NOMO-1 treated with dmso at 0.1 percent for 144 hours (cell line): ENCODE measurements at regions not wholly inside any gene's neighbourhood (a gene's known extent, or its start where the extent isn't known, plus 50 kb on each side); places are given as distances from the start of the nearest gene placed in this dataset.

Experiments
- DNase-seq: peaks from one replicate; lab custom pipeline; 2025; ENCODE audit not compliant: unreplicated experiment; lab: John Stamatoyannopoulos, UW

DNA sequence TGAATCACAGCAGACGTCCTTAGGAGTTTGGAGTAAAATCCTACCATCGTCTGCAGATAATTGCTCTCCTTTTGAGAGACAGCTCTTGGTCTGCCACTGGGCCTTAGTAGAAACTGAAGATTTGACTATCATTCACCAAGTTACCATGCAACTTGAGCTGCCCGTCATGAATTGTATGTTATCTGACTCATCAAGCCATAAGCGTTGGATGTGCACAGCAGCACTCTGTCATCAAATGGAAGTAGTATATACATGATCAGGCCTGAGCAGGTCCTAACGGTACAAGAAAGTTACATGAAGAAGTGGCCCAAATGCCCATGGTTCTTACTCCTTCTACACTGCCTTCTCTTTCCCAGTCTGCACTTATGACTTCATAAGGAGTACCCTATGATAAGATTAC, 317.8 kb downstream of the GPATCH2 start:
- DNase-seq: no peak

GRCh38 chr1:217311766-217312165, 319.1 kb downstream of the GPATCH2 start:
- DNase-seq: no peak

DNA sequence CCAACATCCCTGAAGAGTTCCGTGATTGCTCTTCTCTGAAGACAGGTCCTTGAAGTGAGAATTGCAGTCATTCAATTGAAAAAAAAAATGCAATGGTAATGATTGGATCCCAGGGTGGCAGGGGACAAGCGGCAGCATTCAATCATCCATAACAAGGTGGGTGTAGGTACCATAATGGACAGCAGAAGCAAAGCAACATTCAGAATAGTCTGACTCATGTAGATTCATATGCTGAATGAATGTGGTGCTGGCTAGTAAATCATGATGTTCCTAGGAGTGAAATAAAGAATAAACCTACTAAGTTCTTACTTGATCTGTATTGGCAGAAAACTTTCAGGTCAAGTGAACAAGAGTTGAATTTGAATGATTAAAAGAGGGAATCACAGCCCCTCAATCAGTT, 319.6 kb downstream of the GPATCH2 start:
- no peak for DNase-seq

- DNase-seq: no peak
These were observed 349.6 kb downstream of the GPATCH2 start for GRCh38 chr1:217281332-217281731.

DNA sequence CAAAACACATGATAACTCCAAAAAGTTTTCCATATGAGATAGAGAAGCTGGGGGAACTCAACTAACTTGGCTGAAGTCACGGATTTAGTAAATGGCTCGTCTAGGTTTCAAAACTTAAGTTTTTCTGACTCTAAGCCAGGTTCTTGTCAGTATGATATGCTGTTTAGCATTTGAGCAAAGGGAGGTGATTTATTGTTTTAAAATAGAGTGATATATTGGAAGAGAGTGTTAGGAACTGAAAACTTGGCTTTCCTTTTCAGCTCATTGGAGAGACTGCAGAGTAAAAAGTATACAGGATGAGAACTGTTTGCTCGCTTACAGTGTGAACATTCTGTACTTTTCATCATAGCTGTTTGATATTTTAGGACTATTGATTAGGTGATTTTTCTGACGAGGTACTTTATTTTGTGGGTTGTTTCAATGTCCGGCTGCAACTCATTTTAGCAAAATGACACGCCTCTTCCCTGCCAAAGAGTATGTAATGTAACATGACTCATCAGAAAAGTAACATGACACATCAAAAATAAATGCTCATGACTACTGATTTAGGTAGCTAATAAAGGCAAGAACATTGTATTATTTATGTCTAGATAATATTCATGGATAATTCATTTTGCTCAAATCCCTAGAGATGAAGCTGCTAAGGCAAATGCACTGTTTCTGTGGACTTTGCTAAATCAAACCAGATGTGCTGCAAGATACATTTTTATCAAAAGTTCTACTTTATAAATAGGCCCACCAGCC, 355.1 kb downstream of the GPATCH2 start:
- no peak for DNase-seq

- DNase-seq: no peak
These were observed 355.8 kb downstream of the GPATCH2 start for GRCh38 chr1:217274927-217275654.

DNA sequence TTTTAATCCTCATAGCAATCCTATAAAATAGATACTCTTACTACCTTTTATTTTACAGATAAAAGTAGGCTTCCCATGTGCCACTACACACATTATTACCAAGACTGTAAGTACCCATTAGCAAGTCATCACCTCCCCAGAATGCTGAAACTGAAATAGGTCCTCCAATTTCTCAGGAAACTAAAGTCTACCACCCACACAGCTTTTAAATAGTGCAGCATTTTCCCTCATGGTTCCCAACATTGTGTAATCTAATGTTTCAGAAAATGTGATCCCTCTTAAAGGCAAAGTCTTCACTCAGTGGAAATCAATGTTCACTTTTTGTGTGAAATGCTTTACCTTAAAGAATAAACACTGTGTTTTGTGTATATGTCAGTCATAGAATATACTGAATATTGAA, 356.5 kb downstream of the GPATCH2 start:
- no peak for DNase-seq

DNA sequence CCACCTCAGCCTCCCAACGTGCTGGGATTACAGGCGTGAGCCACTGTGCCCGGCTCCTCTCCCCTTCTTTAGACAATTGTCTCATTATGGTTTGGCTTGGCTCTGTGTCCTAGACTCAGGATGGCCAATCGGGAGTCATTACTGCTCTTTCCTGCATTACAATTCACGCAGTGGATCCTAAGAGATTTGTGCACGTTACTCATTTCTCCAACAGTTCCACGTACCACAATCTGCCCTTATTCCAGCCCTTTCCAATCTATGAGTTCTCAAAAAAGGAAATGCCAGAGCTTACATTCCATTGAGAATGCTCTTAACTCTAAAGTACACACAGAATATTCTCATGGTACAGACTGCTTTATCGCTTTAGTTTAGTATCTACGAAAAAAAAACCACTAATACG, 357.0 kb downstream of the GPATCH2 start:
- no peak for DNase-seq

DNA sequence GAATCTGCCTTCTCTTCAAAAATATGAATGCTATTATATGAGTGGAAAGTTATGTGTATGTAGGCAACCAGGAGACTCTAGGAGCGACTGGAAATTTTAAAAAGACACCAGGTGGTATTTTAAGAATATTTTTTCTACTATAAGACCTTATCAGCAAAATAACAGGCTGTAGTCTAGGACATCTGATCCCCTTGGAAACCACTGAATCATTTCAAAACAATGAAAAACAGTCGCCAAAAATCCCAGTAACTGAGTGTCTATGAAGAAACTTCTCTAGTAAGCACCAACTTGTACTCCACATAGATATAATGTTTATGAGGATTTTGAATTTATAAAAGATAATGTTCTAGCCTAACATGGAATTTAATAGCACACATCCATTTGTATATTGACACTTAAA, 358.5 kb downstream of the GPATCH2 start:
- no peak for DNase-seq

GRCh38 chr1:217270101-217270500, 360.8 kb downstream of the GPATCH2 start:
- DNase-seq: no peak

- DNase-seq: no peak
These were observed 362.8 kb downstream of the GPATCH2 start for GRCh38 chr1:217268058-217268457.

- DNase-seq: no peak
These were observed 369.3 kb downstream of the GPATCH2 start for GRCh38 chr1:217261636-217262035.

DNA sequence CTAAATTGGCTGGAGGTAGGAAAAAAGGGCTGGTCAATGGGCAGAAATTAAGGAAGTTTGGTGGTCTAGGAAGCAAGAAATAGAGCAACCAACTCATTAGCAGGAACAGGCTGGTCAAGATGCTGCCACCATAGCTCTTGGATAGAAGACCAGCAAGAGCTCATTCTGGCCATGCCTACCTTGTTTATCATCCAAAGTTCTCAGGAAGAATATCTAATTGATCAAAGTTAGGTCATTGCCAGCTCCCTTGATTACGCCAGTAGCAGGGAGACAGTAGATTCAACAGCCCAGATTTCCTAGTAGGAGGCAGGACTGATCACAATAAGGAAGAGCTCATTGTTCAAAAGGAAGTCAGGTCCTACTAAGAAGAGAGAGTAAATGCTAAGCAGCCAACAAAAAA, 370.2 kb downstream of the GPATCH2 start:
- DNase-seq: no peak

DNA sequence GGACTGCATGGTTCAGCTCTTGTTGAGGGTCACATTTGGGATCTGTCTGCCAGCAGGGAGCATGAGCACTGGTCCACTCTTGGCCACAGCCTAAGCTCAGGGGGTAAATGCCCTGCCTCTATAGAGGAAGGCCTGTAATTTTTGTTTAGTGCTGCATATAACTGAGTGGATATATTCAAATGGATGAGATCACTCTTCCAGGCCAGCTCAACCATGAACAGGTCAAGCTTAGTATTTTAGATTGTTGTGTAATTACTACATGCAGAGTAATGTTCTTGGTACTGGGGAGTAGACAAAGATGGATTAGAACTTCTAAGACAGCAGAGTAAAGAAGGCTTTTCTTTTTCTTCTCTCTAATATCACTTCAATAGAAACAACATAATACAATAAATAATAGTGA, 376.9 kb downstream of the GPATCH2 start:
- no peak for DNase-seq

GRCh38 chr1:217253351-217253750, 377.5 kb downstream of the GPATCH2 start:
- no peak for DNase-seq

DNA sequence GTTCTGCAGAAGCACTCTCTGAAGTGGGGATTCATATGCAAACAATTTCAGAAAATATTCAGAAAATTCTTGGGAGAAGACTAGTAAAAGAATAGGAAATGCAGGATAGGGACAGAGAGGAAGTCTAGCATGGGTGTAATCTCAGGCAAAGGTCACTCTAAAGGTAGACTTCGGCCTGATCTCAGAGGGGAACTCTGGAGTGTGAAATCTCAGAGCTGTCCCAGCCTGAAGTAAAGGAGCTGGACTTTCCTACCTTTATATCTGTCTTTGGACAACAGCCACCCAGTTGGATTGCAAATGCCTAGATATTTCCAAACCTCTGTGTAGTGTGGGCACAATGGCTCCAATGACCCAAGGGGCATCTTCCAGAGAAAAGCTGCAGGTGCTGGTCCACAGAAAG, 379.8 kb downstream of the GPATCH2 start:
- no peak for DNase-seq

GRCh38 chr1:217249857-217250256, 381.0 kb downstream of the GPATCH2 start:
- no peak for DNase-seq

GRCh38 chr1:217244971-217245370, 385.9 kb downstream of the GPATCH2 start:
- no peak for DNase-seq

- DNase-seq: no peak
These were observed 390.2 kb downstream of the GPATCH2 start for GRCh38 chr1:217240656-217241055.

DNA sequence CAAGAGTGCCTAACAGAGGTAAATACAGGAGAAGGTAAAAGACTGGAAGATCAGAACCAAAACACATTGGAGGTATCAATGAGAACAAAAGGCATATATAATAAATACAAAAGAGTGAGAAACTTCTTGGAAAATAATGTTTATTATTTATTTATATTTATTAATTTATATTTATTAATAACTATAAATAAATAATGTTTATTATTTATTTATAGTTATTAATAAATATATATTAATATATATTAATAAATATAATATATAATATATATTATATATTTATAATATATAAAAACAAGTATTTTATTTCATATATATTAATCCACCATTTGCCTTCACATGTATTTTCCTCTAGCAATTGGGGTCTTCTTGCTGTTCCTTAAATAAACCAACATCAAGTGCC, 391.9 kb downstream of the GPATCH2 start:
- DNase-seq: no peak

- no peak for DNase-seq
These were observed 400.5 kb downstream of the GPATCH2 start for GRCh38 chr1:217230412-217230811.

- DNase-seq: no peak
These were observed 402.2 kb downstream of the GPATCH2 start for GRCh38 chr1:217228689-217229088.

DNA sequence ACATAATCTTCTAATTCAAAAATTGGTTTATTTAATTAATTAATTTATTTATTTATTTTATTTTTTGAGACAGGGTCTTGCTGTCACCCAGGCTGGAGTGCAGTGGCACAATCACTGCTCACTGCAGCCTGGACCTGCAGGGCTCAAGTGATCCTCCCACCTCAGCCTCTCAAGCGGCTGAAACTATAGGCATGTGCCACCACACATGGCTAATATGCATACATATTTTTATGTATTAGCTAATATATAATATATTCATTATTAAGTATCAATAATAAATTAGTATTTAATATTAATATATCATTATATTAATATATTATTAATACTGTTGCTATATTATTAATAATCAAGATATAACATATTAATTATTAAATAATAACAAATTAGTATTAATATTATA, 406.7 kb downstream of the GPATCH2 start:
- no peak for DNase-seq
